ENCODE measurements at regions not wholly inside any gene's neighbourhood (a gene's known extent, or its start where the extent isn't known, plus 50 kb on each side); places are given as distances from the start of the nearest gene placed in this dataset.

DNA sequence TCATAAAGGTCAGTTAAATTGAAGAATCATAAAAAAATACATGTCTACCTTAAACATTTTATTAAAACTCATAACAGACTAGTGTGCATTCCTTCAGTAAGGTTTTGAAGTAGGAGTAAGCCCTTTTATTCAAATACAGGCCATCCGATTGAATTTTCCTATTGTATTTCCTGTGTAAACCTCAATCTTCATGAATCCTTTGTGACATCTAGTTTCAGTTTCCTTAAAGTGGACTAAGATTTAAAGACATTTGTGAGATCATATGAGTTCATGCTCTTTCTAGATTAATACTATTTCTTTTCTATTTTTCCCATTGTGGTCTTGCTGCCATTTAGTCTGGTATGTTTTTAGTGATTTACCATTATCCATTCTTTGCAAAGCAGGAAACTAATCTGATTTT lies 644.7 kb upstream of the BOD1L1 start:
- no peak for TF ChIP-seq POLR2A (IDR thresholded peaks at IDR 0.05)
- no peak for TF ChIP-seq EP300 (IDR thresholded peaks at IDR 0.05)
- TF ChIP-seq, protein P1, sequence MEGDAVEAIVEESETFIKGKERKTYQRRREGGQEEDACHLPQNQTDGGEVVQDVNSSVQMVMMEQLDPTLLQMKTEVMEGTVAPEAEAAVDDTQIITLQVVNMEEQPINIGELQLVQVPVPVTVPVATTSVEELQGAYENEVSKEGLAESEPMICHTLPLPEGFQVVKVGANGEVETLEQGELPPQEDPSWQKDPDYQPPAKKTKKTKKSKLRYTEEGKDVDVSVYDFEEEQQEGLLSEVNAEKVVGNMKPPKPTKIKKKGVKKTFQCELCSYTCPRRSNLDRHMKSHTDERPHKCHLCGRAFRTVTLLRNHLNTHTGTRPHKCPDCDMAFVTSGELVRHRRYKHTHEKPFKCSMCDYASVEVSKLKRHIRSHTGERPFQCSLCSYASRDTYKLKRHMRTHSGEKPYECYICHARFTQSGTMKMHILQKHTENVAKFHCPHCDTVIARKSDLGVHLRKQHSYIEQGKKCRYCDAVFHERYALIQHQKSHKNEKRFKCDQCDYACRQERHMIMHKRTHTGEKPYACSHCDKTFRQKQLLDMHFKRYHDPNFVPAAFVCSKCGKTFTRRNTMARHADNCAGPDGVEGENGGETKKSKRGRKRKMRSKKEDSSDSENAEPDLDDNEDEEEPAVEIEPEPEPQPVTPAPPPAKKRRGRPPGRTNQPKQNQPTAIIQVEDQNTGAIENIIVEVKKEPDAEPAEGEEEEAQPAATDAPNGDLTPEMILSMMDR (IDR thresholded peaks at IDR 0.05): no peak
- no peaks in the 10 kb centered on the region for H3K36me3 ChIP-seq
- DNase-seq (ENCODE audit: low spot score in 2 of 2): no peak
- H3K27ac ChIP-seq: no peak overlapping the region
- H3K4me3 ChIP-seq: no peak overlapping the region
- H3K27me3 ChIP-seq: no peaks in the 10 kb centered on the region
- peaks cover 0 to 5% (median 0%) of the 10 kb centered on the region in 4 donors for H3K9me3 ChIP-seq
- WGBS, 2 donors: 53 to 59% methylated on average over 1 of the region's 1 CpG
- H3K4me1 ChIP-seq: no peaks in the 10 kb centered on the region

DNA sequence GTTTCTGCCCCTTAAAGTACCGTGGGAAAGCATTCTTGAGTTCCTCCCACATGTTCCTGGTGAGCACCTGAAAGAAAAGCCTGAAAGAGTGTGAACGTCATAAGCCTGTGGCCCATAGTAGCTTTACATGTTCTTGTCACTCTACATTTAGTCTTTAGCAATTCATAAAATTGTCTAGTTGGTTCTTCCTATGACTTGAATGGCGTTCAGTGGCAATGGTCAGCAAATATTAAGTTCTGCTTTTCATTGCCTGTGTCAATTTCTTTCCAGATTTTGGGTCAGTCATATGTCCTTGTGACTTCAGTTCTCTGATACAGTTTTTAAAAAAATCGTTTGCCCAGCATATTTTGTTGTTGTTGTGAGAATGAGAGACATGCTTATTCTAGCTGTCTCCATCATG lies 650.0 kb upstream of the BOD1L1 start:
- TF ChIP-seq, protein P1 (IDR thresholded peaks at IDR 0.05): no peak
- TF ChIP-seq EP300 (IDR thresholded peaks at IDR 0.05): peak in 1 of 2 donors; percentile 44
- no peaks in the 10 kb centered on the region for H3K4me1 ChIP-seq
- no peaks in the 10 kb centered on the region for H3K27me3 ChIP-seq
- H3K36me3 ChIP-seq: no peaks in the 10 kb centered on the region
- H3K9me3 ChIP-seq: peaks cover 0 to 5% (median 0%) of the 10 kb centered on the region in 4 donors
- no peak for DNase-seq (ENCODE audit: low spot score in 2 of 2)
- H3K27ac ChIP-seq: no peak overlapping the region
- WGBS, 2 donors: 65 to 66% methylated on average over 4 of the region's 4 CpGs
- no peak overlapping the region for H3K4me3 ChIP-seq

DNA sequence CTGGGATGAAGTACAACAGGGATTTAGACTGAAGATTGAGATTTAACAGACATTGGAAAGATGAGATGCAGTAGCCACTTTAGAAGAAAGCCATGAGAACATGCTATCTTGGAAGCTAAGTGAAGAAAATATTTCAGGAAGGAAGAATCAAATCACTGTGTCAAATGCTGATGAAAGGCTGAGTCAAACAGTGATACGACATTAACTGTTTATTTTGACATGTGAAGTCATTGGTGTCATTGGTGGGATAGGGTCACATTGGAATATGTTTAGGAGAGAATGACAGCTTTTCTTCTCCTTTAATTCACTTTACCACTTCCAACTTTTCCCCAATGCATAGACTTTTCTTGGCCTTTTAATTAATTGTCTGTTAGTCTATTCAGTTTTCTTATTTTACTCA lies 653.0 kb upstream of the BOD1L1 start:
- TF ChIP-seq POLR2A (IDR thresholded peaks at IDR 0.05) (no peak), EP300 (IDR thresholded peaks at IDR 0.05) (no peak)
- TF ChIP-seq, protein P1 (IDR thresholded peaks at IDR 0.05): no peak
- Histone ChIP-seq H3K4me3 (no peak overlapping the region), H3K27me3 (no peaks in the 10 kb centered on the region), H3K4me1 (no peaks in the 10 kb centered on the region), H3K27ac (no peak overlapping the region), H3K36me3 (no peaks in the 10 kb centered on the region), H3K9me3 (no peaks in the 10 kb centered on the region)
- DNase-seq (ENCODE audit: low spot score in 2 of 2): no peak
- WGBS, 2 donors: 64 to 66% methylated on average over 1 of the region's 1 CpG

DNA sequence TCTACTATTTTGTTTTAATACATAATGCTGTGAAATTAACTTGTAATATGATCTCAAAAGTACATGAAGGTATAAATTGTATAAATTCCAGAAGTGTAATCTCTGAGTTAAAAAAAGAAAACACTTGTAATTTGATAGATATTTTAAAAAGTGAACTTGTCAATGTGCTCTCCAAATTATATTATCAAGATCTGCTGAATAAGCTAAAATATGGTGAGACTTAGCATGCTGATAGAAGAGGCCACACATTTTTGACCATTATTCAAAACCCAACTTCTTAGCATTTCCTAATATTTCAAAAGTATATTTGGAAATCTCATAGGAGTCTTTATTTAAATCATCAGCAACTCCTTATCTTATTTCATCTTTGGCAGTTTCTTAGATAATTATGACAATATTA lies 657.1 kb upstream of the BOD1L1 start:
- TF ChIP-seq POLR2A (IDR thresholded peaks at IDR 0.05): no peak
- no peak for TF ChIP-seq EP300 (IDR thresholded peaks at IDR 0.05)
- TF ChIP-seq, protein P1 (IDR thresholded peaks at IDR 0.05): no peak

DNA sequence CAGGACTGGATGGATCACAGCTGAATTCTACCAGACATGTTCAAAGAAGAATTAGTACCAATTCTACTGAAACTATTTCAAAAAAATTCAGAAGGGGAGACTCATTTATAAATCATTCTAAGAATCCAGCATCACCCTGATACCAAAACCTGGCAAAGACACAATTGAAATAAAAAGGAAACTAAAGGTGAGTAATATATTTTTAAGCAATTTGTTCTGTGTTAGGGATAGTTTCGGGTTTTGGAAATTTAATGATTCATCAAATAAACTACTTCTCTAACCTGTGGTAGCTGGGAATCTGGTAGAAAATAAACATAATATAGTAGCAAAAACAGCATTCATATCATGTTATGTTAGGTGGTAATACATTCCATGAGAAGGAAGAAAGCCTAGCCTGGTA lies 662.2 kb upstream of the BOD1L1 start:
- Histone ChIP-seq H3K9me3 (peaks cover 0 to 11% (median 0%) of the 10 kb centered on the region in 4 donors), H3K4me3 (no peak overlapping the region), H3K27me3 (no peaks in the 10 kb centered on the region), H3K4me1 (no peaks in the 10 kb centered on the region), H3K27ac (no peak overlapping the region), H3K36me3 (no peaks in the 10 kb centered on the region)
- TF ChIP-seq, protein P1 (IDR thresholded peaks at IDR 0.05): no peak
- TF ChIP-seq POLR2A (IDR thresholded peaks at IDR 0.05) (no peak), EP300 (IDR thresholded peaks at IDR 0.05) (no peak)
- DNase-seq (ENCODE audit: low spot score in 2 of 2): no peak
- 86 to 91% methylated on average over 1 of the region's 1 CpG for WGBS, 2 donors

More for the DNA sequence above, 657.1 kb upstream of the BOD1L1 start:
- H3K27ac ChIP-seq: no peak overlapping the region
- H3K9me3 ChIP-seq: peaks cover 0 to 11% (median 0%) of the 10 kb centered on the region in 4 donors
- H3K36me3 ChIP-seq: no peaks in the 10 kb centered on the region
- no peak overlapping the region for H3K4me3 ChIP-seq
- DNase-seq (ENCODE audit: low spot score in 2 of 2): no peak
- H3K4me1 ChIP-seq: no peaks in the 10 kb centered on the region
- no peaks in the 10 kb centered on the region for H3K27me3 ChIP-seq

Measured in tibial nerve (tissue), 4 donors.